Skeletal muscle tissue (tissue), 3 donors: ENCODE measurements at regions not wholly inside any gene's neighbourhood (a gene's known extent, or its start where the extent isn't known, plus 50 kb on each side); places are given as distances from the start of the nearest gene placed in this dataset.
A peak's percentile ranks its signal among the peaks of the same experiment; 100 is the strongest.

Experiments
- H3K27ac ChIP-seq: one replicate; pipeline ENCODE4 v1.7.0; 2013; ENCODE audit warnings: mild to moderate bottlenecking, low read depth, low read length, inconsistent platforms
- H3K27me3 ChIP-seq, 3 donors: one replicate each; pipeline ENCODE4 v1.7.0; 2013; ENCODE audit warnings: low read length in 3 of 3; ENCODE audit not compliant: control insufficient read depth in 3 of 3, insufficient read depth in 3 of 3
- H3K36me3 ChIP-seq, 3 donors: one replicate each; pipeline ENCODE4 v1.7.0; 2013; ENCODE audit warnings: low read length in 3 of 3; ENCODE audit not compliant: control insufficient read depth in 3 of 3, insufficient read depth in 3 of 3
- H3K4me1 ChIP-seq, 3 donors: one replicate each; pipeline ENCODE4 v1.7.0; 2013; ENCODE audit warnings: low read length in 3 of 3, mild to moderate bottlenecking in 3 of 3; ENCODE audit not compliant: control insufficient read depth in 3 of 3, insufficient read depth in 3 of 3
- H3K4me3 ChIP-seq, 3 donors: one replicate each; pipeline ENCODE4 v1.7.0; 2013; ENCODE audit warnings: low read length in 3 of 3
- H3K9ac ChIP-seq, 3 donors: one replicate each; pipeline ENCODE4 v1.7.0; 2013; ENCODE audit warnings: low read length in 3 of 3, mild to moderate bottlenecking in 3 of 3, moderate library complexity in 2 of 3, low read depth in 1 of 3
- H3K9me3 ChIP-seq, 3 donors: one replicate each; pipeline ENCODE4 v1.7.0; 2013; ENCODE audit warnings: low read length in 3 of 3; ENCODE audit not compliant: control insufficient read depth in 3 of 3
- donor health status: Osteomylitis.

- H3K4me1 ChIP-seq = no peaks in the 10 kb centered on the region
- H3K27me3 ChIP-seq = no peaks in the 10 kb centered on the region
- H3K9me3 ChIP-seq = no peaks in the 10 kb centered on the region
- H3K27ac ChIP-seq = no peak overlapping the region
- no peaks in the 10 kb centered on the region for H3K36me3 ChIP-seq
- no peak overlapping the region for H3K9ac ChIP-seq
- H3K4me3 ChIP-seq = no peak overlapping the region
These were observed 279.3 kb upstream of the LRRC7 start for GRCh38 chr1:69288416-69288815.

- no peaks in the 10 kb centered on the region for H3K9me3 ChIP-seq
- no peaks in the 10 kb centered on the region for H3K27me3 ChIP-seq
- H3K4me1 ChIP-seq = no peaks in the 10 kb centered on the region
- H3K9ac ChIP-seq = no peak overlapping the region
- no peaks in the 10 kb centered on the region for H3K36me3 ChIP-seq
- no peak overlapping the region for H3K27ac ChIP-seq
- no peak overlapping the region for H3K4me3 ChIP-seq
These were observed 277.4 kb upstream of the LRRC7 start for GRCh38 chr1:69290291-69290690.

- Histone ChIP-seq H3K4me1 (no peaks in the 10 kb centered on the region), H3K9ac (no peak overlapping the region), H3K9me3 (no peaks in the 10 kb centered on the region), H3K36me3 (no peaks in the 10 kb centered on the region), H3K27ac (no peak overlapping the region), H3K4me3 (no peak overlapping the region), H3K27me3 (no peaks in the 10 kb centered on the region)
These were observed 276.2 kb upstream of the LRRC7 start for GRCh38 chr1:69291541-69291940.

- no peak overlapping the region for H3K27ac ChIP-seq
- H3K9ac ChIP-seq = no peak overlapping the region
- no peaks in the 10 kb centered on the region for H3K4me1 ChIP-seq
- H3K27me3 ChIP-seq = no peaks in the 10 kb centered on the region
- no peaks in the 10 kb centered on the region for H3K9me3 ChIP-seq
- no peaks in the 10 kb centered on the region for H3K36me3 ChIP-seq
- no peak overlapping the region for H3K4me3 ChIP-seq
These were observed 274.9 kb upstream of the LRRC7 start for GRCh38 chr1:69292833-69293232.

GRCh38 chr1:69294171-69294570, 273.6 kb upstream of the LRRC7 start:
- Histone ChIP-seq H3K4me3 (no peak overlapping the region), H3K27ac (no peak overlapping the region), H3K9ac (no peak overlapping the region), H3K27me3 (no peaks in the 10 kb centered on the region), H3K36me3 (no peaks in the 10 kb centered on the region), H3K4me1 (no peaks in the 10 kb centered on the region), H3K9me3 (no peaks in the 10 kb centered on the region)

- Histone ChIP-seq H3K27me3 (no peaks in the 10 kb centered on the region), H3K9me3 (no peaks in the 10 kb centered on the region), H3K9ac (peak overlapping the region in 1 of 3 donors; percentile 20), H3K4me3 (no peak overlapping the region), H3K27ac (no peak overlapping the region), H3K4me1 (no peaks in the 10 kb centered on the region), H3K36me3 (no peaks in the 10 kb centered on the region)
These were observed 272.5 kb upstream of the LRRC7 start for GRCh38 chr1:69295265-69295664.

GRCh38 chr1:69305621-69306020, 262.1 kb upstream of the LRRC7 start:
- H3K4me3 ChIP-seq = no peak overlapping the region
- no peaks in the 10 kb centered on the region for H3K36me3 ChIP-seq
- no peaks in the 10 kb centered on the region for H3K4me1 ChIP-seq
- H3K27me3 ChIP-seq = no peaks in the 10 kb centered on the region
- H3K9me3 ChIP-seq = no peaks in the 10 kb centered on the region
- no peak overlapping the region for H3K9ac ChIP-seq
- no peak overlapping the region for H3K27ac ChIP-seq

GRCh38 chr1:69312055-69312732, 255.5 kb upstream of the LRRC7 start:
- H3K4me3 ChIP-seq = no peak overlapping the region
- no peaks in the 10 kb centered on the region for H3K4me1 ChIP-seq
- peaks cover 0 to 7% (median 0%) of the 10 kb centered on the region in 3 donors for H3K9me3 ChIP-seq
- no peak overlapping the region for H3K27ac ChIP-seq
- no peaks in the 10 kb centered on the region for H3K27me3 ChIP-seq
- no peak overlapping the region for H3K9ac ChIP-seq
- no peaks in the 10 kb centered on the region for H3K36me3 ChIP-seq

- H3K27me3 ChIP-seq = no peaks in the 10 kb centered on the region
- H3K9ac ChIP-seq = no peak overlapping the region
- peaks cover 0 to 7% (median 0%) of the 10 kb centered on the region in 3 donors for H3K9me3 ChIP-seq
- no peak overlapping the region for H3K4me3 ChIP-seq
- no peaks in the 10 kb centered on the region for H3K36me3 ChIP-seq
- no peak overlapping the region for H3K27ac ChIP-seq
- H3K4me1 ChIP-seq = no peaks in the 10 kb centered on the region
These were observed 254.6 kb upstream of the LRRC7 start for GRCh38 chr1:69313118-69313517.

GRCh38 chr1:69315416-69315815, 252.3 kb upstream of the LRRC7 start:
- Histone ChIP-seq H3K9me3 (peaks cover 0 to 7% (median 0%) of the 10 kb centered on the region in 3 donors), H3K4me3 (no peak overlapping the region), H3K27ac (no peak overlapping the region), H3K4me1 (no peaks in the 10 kb centered on the region), H3K36me3 (no peaks in the 10 kb centered on the region), H3K27me3 (no peaks in the 10 kb centered on the region), H3K9ac (no peak overlapping the region)
